Natural killer cell (primary cell): ENCODE measurements at regions not wholly inside any gene's neighbourhood (a gene's known extent, or its start where the extent isn't known, plus 50 kb on each side); places are given as distances from the start of the nearest gene placed in this dataset.
"Not testable (repeated sequence)": the region's sequence is repeated elsewhere in the genome, so short reads cannot be mapped to it uniquely, and the experiment has no call there.

Experiments used
- ATAC-seq, 3 donors: fragments of 150-1000 bp in 2 of 3; fragments of 200-7000 bp in 1 of 3; cut with Tn5 transposase; 1 replicate in 1 of 3; 2 replicates in 2 of 3; pipeline ENCODE4 v1.10.0; 2021; ENCODE audit warnings: mild to moderate bottlenecking in 2 of 3, moderate library complexity in 2 of 3
- DNase-seq, 2 donors: peaks; one replicate each; pipeline versions ENCODE4 v3.0.0 to v3.0.0-alpha.2; 2013 to 2021; ENCODE audit warnings: mixed read lengths in 1 of 2
- H3K27ac ChIP-seq: one replicate; pipeline ENCODE4 v1.5.1; 2013; ENCODE audit warnings: mild to moderate bottlenecking, low read length
- H3K27me3 ChIP-seq: one replicate; pipeline ENCODE4 v1.6.1; 2013; ENCODE audit warnings: low read length; ENCODE audit not compliant: control insufficient read depth, insufficient read depth
- H3K36me3 ChIP-seq: one replicate; pipeline ENCODE4 v1.6.1; 2013; ENCODE audit warnings: low read length; ENCODE audit not compliant: control insufficient read depth, insufficient read depth
- H3K4me1 ChIP-seq: one replicate; pipeline ENCODE4 v1.6.1; 2013; ENCODE audit warnings: low read length; ENCODE audit not compliant: control insufficient read depth, insufficient read depth
- H3K4me3 ChIP-seq: one replicate; pipeline ENCODE4 v1.5.1; 2013; ENCODE audit warnings: low read length
- H3K9me3 ChIP-seq: one replicate; pipeline ENCODE4 v1.6.1; 2013; ENCODE audit warnings: low read length; ENCODE audit not compliant: control insufficient read depth, insufficient read depth
- H3K27ac Mint-ChIP-seq, 2 donors: one replicate each; pipeline ENCODE4 v1.8.0; 2022; ENCODE audit warnings: mild to moderate bottlenecking in 2 of 2, mixed read lengths in 2 of 2, moderate library complexity in 1 of 2
- H3K27me3 Mint-ChIP-seq, 2 donors: one replicate each; pipeline ENCODE4 v1.8.0; 2022; ENCODE audit warnings: low read depth in 2 of 2, mixed read lengths in 2 of 2
- H3K36me3 Mint-ChIP-seq: one replicate; pipeline ENCODE4 v1.8.0; 2022; ENCODE audit warnings: mixed read lengths
- H3K4me1 Mint-ChIP-seq, 2 donors: one replicate each; pipeline ENCODE4 v1.8.0; 2022; ENCODE audit warnings: mixed read lengths in 2 of 2
- H3K4me3 Mint-ChIP-seq: one replicate; pipeline ENCODE4 v1.8.0; 2022; ENCODE audit warnings: mild to moderate bottlenecking, moderate library complexity, mixed read lengths
- H3K9me3 Mint-ChIP-seq, 2 donors: one replicate each; pipeline ENCODE4 v1.8.0; 2022; ENCODE audit warnings: mixed read lengths in 2 of 2
- WGBS: methylation state at CpG from one replicate; pipeline ENCODE4 v1.1.7; 2013; ENCODE audit warnings: missing lambda C conversion rate; ENCODE audit not compliant: insufficient coverage; 5-methylcytosine and 5-hydroxymethylcytosine counted together
- intact Hi-C: fragments of 100-400 bp; cut with micrococcal nuclease; formaldehyde crosslinking; loops from one replicate; pipeline ENCODE4 v1.14.2; 2022
- TF ChIP-seq, protein P1 (sequence below): fragments of 200-600 bp; IDR thresholded peaks from one replicate; pipeline ENCODE4 v1.8.0; 2022; ENCODE audit warnings: antibody characterized with exemption

DNA sequence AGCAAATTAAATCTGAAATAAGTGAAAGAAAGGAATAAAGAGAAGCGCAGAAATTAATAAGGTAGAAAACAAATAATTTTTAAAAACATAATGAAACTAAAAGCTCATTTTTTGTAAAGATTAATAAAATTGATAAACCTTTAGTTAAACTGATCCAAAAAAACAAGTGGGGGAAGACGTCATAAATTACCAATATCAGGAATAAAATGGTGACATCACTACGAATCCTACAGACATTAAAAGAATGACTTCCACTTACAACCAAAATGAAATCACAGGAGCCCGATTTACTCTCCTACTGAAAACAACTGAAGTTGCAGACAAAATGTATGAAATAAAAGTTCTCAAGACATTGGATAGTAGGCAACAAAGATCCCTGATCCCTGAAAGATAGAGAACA lies 68.1 kb upstream of the IFFO2 start:
- ATAC-seq (no peak), DNase-seq (no peak)
- intact Hi-C loops, result no loop called here
- H3K27ac ChIP-seq, result no peak overlapping the region
- Mint-ChIP-seq H3K4me1 (no peaks in the 10 kb centered on the region), H3K27me3 (peaks cover 22 to 39% of the 10 kb centered on the region in 2 donors), H3K9me3 (no peaks in the 10 kb centered on the region), H3K27ac (no peak overlapping the region), H3K36me3 (no peaks in the 10 kb centered on the region), H3K4me3 (no peak overlapping the region)
- no peaks in the 10 kb centered on the region for H3K9me3 ChIP-seq
- H3K4me1 ChIP-seq, result no peaks in the 10 kb centered on the region
- WGBS, result 84% methylated on average over 3 of the region's 4 CpGs
- no peaks in the 10 kb centered on the region for H3K36me3 ChIP-seq
- peaks cover 2% of the 10 kb centered on the region for H3K27me3 ChIP-seq
- TF ChIP-seq, protein P1, sequence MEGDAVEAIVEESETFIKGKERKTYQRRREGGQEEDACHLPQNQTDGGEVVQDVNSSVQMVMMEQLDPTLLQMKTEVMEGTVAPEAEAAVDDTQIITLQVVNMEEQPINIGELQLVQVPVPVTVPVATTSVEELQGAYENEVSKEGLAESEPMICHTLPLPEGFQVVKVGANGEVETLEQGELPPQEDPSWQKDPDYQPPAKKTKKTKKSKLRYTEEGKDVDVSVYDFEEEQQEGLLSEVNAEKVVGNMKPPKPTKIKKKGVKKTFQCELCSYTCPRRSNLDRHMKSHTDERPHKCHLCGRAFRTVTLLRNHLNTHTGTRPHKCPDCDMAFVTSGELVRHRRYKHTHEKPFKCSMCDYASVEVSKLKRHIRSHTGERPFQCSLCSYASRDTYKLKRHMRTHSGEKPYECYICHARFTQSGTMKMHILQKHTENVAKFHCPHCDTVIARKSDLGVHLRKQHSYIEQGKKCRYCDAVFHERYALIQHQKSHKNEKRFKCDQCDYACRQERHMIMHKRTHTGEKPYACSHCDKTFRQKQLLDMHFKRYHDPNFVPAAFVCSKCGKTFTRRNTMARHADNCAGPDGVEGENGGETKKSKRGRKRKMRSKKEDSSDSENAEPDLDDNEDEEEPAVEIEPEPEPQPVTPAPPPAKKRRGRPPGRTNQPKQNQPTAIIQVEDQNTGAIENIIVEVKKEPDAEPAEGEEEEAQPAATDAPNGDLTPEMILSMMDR, result no peak
- H3K4me3 ChIP-seq, result no peak overlapping the region

DNA sequence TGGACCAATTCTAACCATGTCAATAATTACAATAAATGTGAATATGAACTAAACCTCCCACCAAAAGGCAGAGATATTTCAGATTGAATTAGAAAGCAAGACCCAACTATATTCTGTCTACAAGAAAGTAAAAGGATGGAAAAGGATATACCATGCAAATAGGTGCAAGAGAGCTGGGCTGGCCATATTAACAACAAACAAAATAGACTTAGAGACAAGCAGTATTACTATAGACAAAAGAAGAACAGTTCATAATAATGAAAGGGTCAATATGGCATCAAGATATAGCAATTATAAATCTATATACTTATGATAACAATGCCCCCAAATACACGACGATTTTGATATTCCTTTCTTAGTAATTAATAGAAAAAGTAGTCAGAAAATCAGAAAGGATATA lies 67.3 kb upstream of the IFFO2 start:
- Histone ChIP-seq H3K9me3 (no peaks in the 10 kb centered on the region), H3K27ac (no peak overlapping the region), H3K36me3 (no peaks in the 10 kb centered on the region), H3K4me3 (no peak overlapping the region), H3K4me1 (no peaks in the 10 kb centered on the region), H3K27me3 (peaks cover 2% of the 10 kb centered on the region)
- DNase-seq (no peak), ATAC-seq (no peak)
- Mint-ChIP-seq H3K4me3 (no peak overlapping the region), H3K4me1 (no peaks in the 10 kb centered on the region), H3K27me3 (peaks cover 27 to 47% of the 10 kb centered on the region in 2 donors), H3K36me3 (no peaks in the 10 kb centered on the region), H3K27ac (no peak overlapping the region), H3K9me3 (no peaks in the 10 kb centered on the region)
- intact Hi-C loops, result no loop called here
- WGBS, result no CpG with 5 or more reads among the region's 2 CpGs
- TF ChIP-seq, protein P1, result no peak

DNA sequence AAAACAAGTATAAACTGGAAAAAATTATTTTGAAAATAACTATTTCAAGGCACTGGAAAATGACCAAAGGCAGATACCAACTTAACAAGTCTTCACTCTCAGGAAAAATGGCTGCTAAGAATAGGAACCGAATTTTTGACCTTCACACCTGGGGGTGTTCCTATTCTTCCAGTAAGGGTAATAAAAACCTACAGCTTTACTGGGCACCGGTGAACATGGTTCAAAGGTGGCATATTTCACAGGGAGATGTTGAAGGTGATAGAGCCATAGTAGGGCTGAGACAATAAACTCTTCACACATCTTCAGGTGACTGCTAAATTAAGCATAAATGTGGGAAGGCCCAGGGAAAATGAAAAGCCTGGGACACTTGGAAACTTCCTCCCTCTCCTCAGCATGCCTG lies 65.4 kb upstream of the IFFO2 start:
- peaks cover 19 to 36% of the 10 kb centered on the region in 2 donors for H3K27me3 Mint-ChIP-seq

DNA sequence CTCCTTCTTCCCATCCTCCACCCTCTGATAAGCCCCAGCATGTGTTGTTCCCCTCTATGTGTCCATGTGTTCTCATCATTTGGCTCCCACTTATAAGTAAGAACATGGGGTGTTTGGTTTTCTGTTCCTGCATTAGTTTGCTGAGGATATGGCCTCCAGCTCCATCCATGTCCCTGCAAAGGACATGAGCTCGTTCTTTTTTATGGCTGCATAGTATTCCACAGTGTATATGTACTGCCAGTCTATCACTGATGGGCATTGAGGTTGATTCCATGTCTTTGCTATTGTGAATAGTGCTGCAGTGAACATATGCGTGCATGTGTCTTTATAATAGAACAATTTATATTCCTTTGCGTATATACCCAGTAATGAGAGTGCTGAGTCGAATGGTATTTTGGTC lies 62.8 kb upstream of the IFFO2 start:
- H3K4me3 ChIP-seq, H3K9me3 Mint-ChIP-seq, H3K27me3 ChIP-seq, H3K27ac ChIP-seq, H3K4me3 Mint-ChIP-seq, intact Hi-C loops, ATAC-seq, H3K9me3 ChIP-seq, H3K36me3 ChIP-seq, H3K36me3 Mint-ChIP-seq, H3K4me1 ChIP-seq, H3K27ac Mint-ChIP-seq, H3K4me1 Mint-ChIP-seq, DNase-seq: not testable (repeated sequence)
- H3K27me3 Mint-ChIP-seq, result peaks cover 18 to 31% of the 10 kb centered on the region in 2 donors
- 92% methylated on average over 4 of the region's 4 CpGs for WGBS

More for the DNA sequence above, 65.4 kb upstream of the IFFO2 start:
- no peak overlapping the region for H3K27ac ChIP-seq
- no peaks in the 10 kb centered on the region for H3K9me3 ChIP-seq
- H3K4me1 ChIP-seq, result no peaks in the 10 kb centered on the region
- TF ChIP-seq, protein P1, result no peak
- Mint-ChIP-seq H3K4me3 (no peak overlapping the region), H3K36me3 (no peaks in the 10 kb centered on the region), H3K27ac (no peak overlapping the region), H3K9me3 (no peaks in the 10 kb centered on the region), H3K4me1 (no peaks in the 10 kb centered on the region)
- H3K27me3 ChIP-seq, result no peaks in the 10 kb centered on the region
- DNase-seq, result no peak
- no peaks in the 10 kb centered on the region for H3K36me3 ChIP-seq
- no peak overlapping the region for H3K4me3 ChIP-seq
- ATAC-seq, result no peak
- no CpG with 5 or more reads among the region's 2 CpGs for WGBS
- intact Hi-C loops, result no loop called here
